ENCODE measurements at regions not wholly inside any gene's neighbourhood (a gene's known extent, or its start where the extent isn't known, plus 50 kb on each side); places are given as distances from the start of the nearest gene placed in this dataset.

GRCh38 chr13:38013676-38014075 is 144.1 kb upstream of the TRPC4 start:
- H3K4me3 ChIP-seq (ENCODE audit: insufficient read length, low read depth): no peak overlapping the region
- no peaks in the 10 kb centered on the region for H3K27me3 ChIP-seq (ENCODE audit: insufficient read depth, insufficient read length)
- H3K9ac ChIP-seq (ENCODE audit: insufficient read length, low read depth): no peak overlapping the region
- H3K9me3 ChIP-seq (ENCODE audit: insufficient read depth, low read length): no peaks in the 10 kb centered on the region
- TF ChIP-seq SUZ12 (IDR thresholded peaks at IDR 0.05; ENCODE audit: extremely low read depth, insufficient read depth, insufficient read length) (no peak), ZNF274 (IDR thresholded peaks at IDR 0.05; ENCODE audit: low read depth, low read length) (no peak), YY1 (IDR thresholded peaks at IDR 0.05; ENCODE audit: insufficient read depth, insufficient read length) (no peak)
- no peaks in the 10 kb centered on the region for H3K4me1 ChIP-seq (ENCODE audit: insufficient read depth, insufficient read length)
- no peaks in the 10 kb centered on the region for H3K36me3 ChIP-seq (ENCODE audit: insufficient read depth, insufficient read length, low read length)
- DNase-seq (ENCODE audit: low read depth, low spot score): no peak

GRCh38 chr13:38012096-38012495 is 142.5 kb upstream of the TRPC4 start:
- Histone ChIP-seq H3K4me3 (ENCODE audit: insufficient read length, low read depth) (no peak overlapping the region), H3K4me1 (ENCODE audit: insufficient read depth, insufficient read length) (no peaks in the 10 kb centered on the region), H3K9me3 (ENCODE audit: insufficient read depth, low read length) (no peaks in the 10 kb centered on the region), H3K9ac (ENCODE audit: insufficient read length, low read depth) (no peak overlapping the region), H3K36me3 (ENCODE audit: insufficient read depth, insufficient read length, low read length) (no peaks in the 10 kb centered on the region), H3K27me3 (ENCODE audit: insufficient read depth, insufficient read length) (no peaks in the 10 kb centered on the region)
- no peak for DNase-seq (ENCODE audit: low read depth, low spot score)
- TF ChIP-seq SUZ12 (IDR thresholded peaks at IDR 0.05; ENCODE audit: extremely low read depth, insufficient read depth, insufficient read length) (no peak), ZNF274 (IDR thresholded peaks at IDR 0.05; ENCODE audit: low read depth, low read length) (no peak)

GRCh38 chr13:38008636-38009035 is 139.1 kb upstream of the TRPC4 start:
- Histone ChIP-seq H3K27me3 (ENCODE audit: insufficient read depth, insufficient read length) (no peaks in the 10 kb centered on the region), H3K9me3 (ENCODE audit: insufficient read depth, low read length) (no peaks in the 10 kb centered on the region), H3K9ac (ENCODE audit: insufficient read length, low read depth) (no peak overlapping the region), H3K36me3 (ENCODE audit: insufficient read depth, insufficient read length, low read length) (no peaks in the 10 kb centered on the region), H3K4me1 (ENCODE audit: insufficient read depth, insufficient read length) (no peaks in the 10 kb centered on the region), H3K4me3 (ENCODE audit: insufficient read length, low read depth) (no peak overlapping the region)
- TF ChIP-seq YY1 (IDR thresholded peaks at IDR 0.05; ENCODE audit: insufficient read depth, insufficient read length) (no peak), SUZ12 (IDR thresholded peaks at IDR 0.05; ENCODE audit: extremely low read depth, insufficient read depth, insufficient read length) (no peak), ZNF274 (IDR thresholded peaks at IDR 0.05; ENCODE audit: low read depth, low read length) (no peak)
- no peak for DNase-seq (ENCODE audit: low read depth, low spot score)

GRCh38 chr13:38002606-38003005 is 133.0 kb upstream of the TRPC4 start:
- H3K9ac ChIP-seq (ENCODE audit: insufficient read length, low read depth): no peak overlapping the region
- H3K27me3 ChIP-seq (ENCODE audit: insufficient read depth, insufficient read length): no peaks in the 10 kb centered on the region
- H3K9me3 ChIP-seq (ENCODE audit: insufficient read depth, low read length): no peaks in the 10 kb centered on the region
- no peak for TF ChIP-seq SUZ12 (IDR thresholded peaks at IDR 0.05; ENCODE audit: extremely low read depth, insufficient read depth, insufficient read length)
- TF ChIP-seq ZNF274 (IDR thresholded peaks at IDR 0.05; ENCODE audit: low read depth, low read length): no peak
- TF ChIP-seq YY1 (IDR thresholded peaks at IDR 0.05; ENCODE audit: insufficient read depth, insufficient read length): no peak
- H3K4me1 ChIP-seq (ENCODE audit: insufficient read depth, insufficient read length): no peaks in the 10 kb centered on the region
- no peak overlapping the region for H3K4me3 ChIP-seq (ENCODE audit: insufficient read length, low read depth)
- H3K36me3 ChIP-seq (ENCODE audit: insufficient read depth, insufficient read length, low read length): no peaks in the 10 kb centered on the region
- DNase-seq (ENCODE audit: low read depth, low spot score): no peak

GRCh38 chr13:37997641-37998040 is 128.1 kb upstream of the TRPC4 start:
- H3K27me3 ChIP-seq (ENCODE audit: insufficient read depth, insufficient read length): no peaks in the 10 kb centered on the region
- H3K36me3 ChIP-seq (ENCODE audit: insufficient read depth, insufficient read length, low read length): no peaks in the 10 kb centered on the region
- H3K4me1 ChIP-seq (ENCODE audit: insufficient read depth, insufficient read length): no peaks in the 10 kb centered on the region
- H3K4me3 ChIP-seq (ENCODE audit: insufficient read length, low read depth): no peak overlapping the region
- H3K9me3 ChIP-seq (ENCODE audit: insufficient read depth, low read length): no peaks in the 10 kb centered on the region
- TF ChIP-seq ZNF274 (IDR thresholded peaks at IDR 0.05; ENCODE audit: low read depth, low read length): no peak
- TF ChIP-seq SUZ12 (IDR thresholded peaks at IDR 0.05; ENCODE audit: extremely low read depth, insufficient read depth, insufficient read length): no peak
- no peak for DNase-seq (ENCODE audit: low read depth, low spot score)
- no peak overlapping the region for H3K9ac ChIP-seq (ENCODE audit: insufficient read length, low read depth)

- TF ChIP-seq YY1 (IDR thresholded peaks at IDR 0.05; ENCODE audit: insufficient read depth, insufficient read length) (no peak), ZNF274 (IDR thresholded peaks at IDR 0.05; ENCODE audit: low read depth, low read length) (no peak), SUZ12 (IDR thresholded peaks at IDR 0.05; ENCODE audit: extremely low read depth, insufficient read depth, insufficient read length) (no peak)
- H3K9ac ChIP-seq (ENCODE audit: insufficient read length, low read depth): no peak overlapping the region
- no peaks in the 10 kb centered on the region for H3K9me3 ChIP-seq (ENCODE audit: insufficient read depth, low read length)
- no peak overlapping the region for H3K4me3 ChIP-seq (ENCODE audit: insufficient read length, low read depth)
- no peak for DNase-seq (ENCODE audit: low read depth, low spot score)
- no peaks in the 10 kb centered on the region for H3K36me3 ChIP-seq (ENCODE audit: insufficient read depth, insufficient read length, low read length)
- no peaks in the 10 kb centered on the region for H3K27me3 ChIP-seq (ENCODE audit: insufficient read depth, insufficient read length)
- no peaks in the 10 kb centered on the region for H3K4me1 ChIP-seq (ENCODE audit: insufficient read depth, insufficient read length)
Measured at GRCh38 chr13:37995092-37995491, 125.5 kb upstream of the TRPC4 start.

GRCh38 chr13:37986811-37987210 is 117.2 kb upstream of the TRPC4 start:
- no peaks in the 10 kb centered on the region for H3K36me3 ChIP-seq (ENCODE audit: insufficient read depth, insufficient read length, low read length)
- TF ChIP-seq ZNF274 (IDR thresholded peaks at IDR 0.05; ENCODE audit: low read depth, low read length) (no peak), YY1 (IDR thresholded peaks at IDR 0.05; ENCODE audit: insufficient read depth, insufficient read length) (no peak), SUZ12 (IDR thresholded peaks at IDR 0.05; ENCODE audit: extremely low read depth, insufficient read depth, insufficient read length) (no peak)
- no peak for DNase-seq (ENCODE audit: low read depth, low spot score)
- H3K4me3 ChIP-seq (ENCODE audit: insufficient read length, low read depth): no peak overlapping the region
- H3K9me3 ChIP-seq (ENCODE audit: insufficient read depth, low read length): no peaks in the 10 kb centered on the region
- H3K27me3 ChIP-seq (ENCODE audit: insufficient read depth, insufficient read length): no peaks in the 10 kb centered on the region
- H3K4me1 ChIP-seq (ENCODE audit: insufficient read depth, insufficient read length): no peaks in the 10 kb centered on the region
- H3K9ac ChIP-seq (ENCODE audit: insufficient read length, low read depth): no peak overlapping the region

- H3K4me1 ChIP-seq (ENCODE audit: insufficient read depth, insufficient read length): no peaks in the 10 kb centered on the region
- no peak overlapping the region for H3K9ac ChIP-seq (ENCODE audit: insufficient read length, low read depth)
- TF ChIP-seq YY1 (IDR thresholded peaks at IDR 0.05; ENCODE audit: insufficient read depth, insufficient read length) (no peak), ZNF274 (IDR thresholded peaks at IDR 0.05; ENCODE audit: low read depth, low read length) (no peak), SUZ12 (IDR thresholded peaks at IDR 0.05; ENCODE audit: extremely low read depth, insufficient read depth, insufficient read length) (no peak)
- DNase-seq (ENCODE audit: low read depth, low spot score): no peak
- H3K27me3 ChIP-seq (ENCODE audit: insufficient read depth, insufficient read length): no peaks in the 10 kb centered on the region
- H3K36me3 ChIP-seq (ENCODE audit: insufficient read depth, insufficient read length, low read length): no peaks in the 10 kb centered on the region
- no peak overlapping the region for H3K4me3 ChIP-seq (ENCODE audit: insufficient read length, low read depth)
- no peaks in the 10 kb centered on the region for H3K9me3 ChIP-seq (ENCODE audit: insufficient read depth, low read length)
Measured at GRCh38 chr13:37985281-37985680, 115.7 kb upstream of the TRPC4 start.
